HG02610 (cell line): ENCODE measurements at regions not wholly inside any gene's neighbourhood (a gene's known extent, or its start where the extent isn't known, plus 50 kb on each side); places are given as distances from the start of the nearest gene placed in this dataset.
"Not testable (repeated sequence)": the region's sequence is repeated elsewhere in the genome, so short reads cannot be mapped to it uniquely, and the experiment has no call there.

Experiments used
- ATAC-seq: cut with Tn5 transposase; IDR thresholded peaks from one replicate; pipeline ENCODE4 v1.9.1; 2021; ENCODE audit warnings: mild to moderate bottlenecking, moderate library complexity; ENCODE audit not compliant: unreplicated experiment

DNA sequence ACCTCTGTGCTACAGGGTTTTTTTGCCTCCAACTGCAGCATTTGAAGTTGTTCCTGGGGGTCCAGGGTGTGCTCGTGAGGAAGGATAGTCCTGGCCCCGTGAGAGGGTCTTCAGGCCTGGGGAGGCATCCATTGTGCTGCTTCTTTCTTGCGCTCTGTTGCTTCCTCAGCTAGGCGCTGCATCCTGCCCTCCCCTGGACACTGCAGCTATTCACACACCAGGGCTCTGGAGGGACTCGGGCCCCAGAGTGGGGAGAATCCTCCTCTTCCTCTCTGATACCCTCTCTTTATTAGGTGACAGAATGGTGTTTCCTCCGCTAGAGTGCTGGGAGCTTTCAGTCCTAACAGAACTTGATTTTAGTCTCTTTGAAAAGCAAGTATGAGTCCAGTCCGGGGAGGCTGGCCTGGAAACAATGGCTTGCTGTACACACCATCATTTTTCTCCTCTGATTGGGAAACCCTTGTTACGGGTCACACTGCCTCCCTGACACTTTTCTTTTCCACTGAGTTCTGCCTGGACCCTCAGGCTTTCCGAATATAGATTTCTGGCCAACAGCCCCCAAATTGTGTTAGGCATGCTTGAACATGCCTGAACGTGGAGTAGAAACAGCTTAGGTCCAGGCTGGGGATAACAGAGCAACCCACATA, 81.4 kb upstream of the ELAC2 start:
- no peak for ATAC-seq

DNA sequence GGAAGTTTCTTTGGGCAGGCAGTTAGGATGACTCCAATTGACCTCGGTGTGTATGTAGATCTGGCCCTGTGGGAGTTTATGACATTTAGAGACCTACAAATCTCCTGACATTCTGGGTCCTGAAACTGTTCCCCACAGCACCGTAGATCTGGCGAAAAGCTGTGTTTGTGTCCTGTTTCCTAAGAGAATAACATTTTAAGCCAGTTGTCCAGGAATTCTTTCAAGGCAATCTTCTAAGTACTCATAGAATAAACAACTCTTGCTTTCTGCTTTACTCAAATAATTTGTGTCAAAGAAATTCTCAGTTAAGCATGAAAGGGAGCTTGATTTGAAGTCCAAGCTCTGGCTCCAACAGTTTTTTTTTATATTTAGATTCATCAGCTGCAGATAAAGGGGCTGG, 78.5 kb upstream of the ELAC2 start:
- ATAC-seq: no peak

DNA sequence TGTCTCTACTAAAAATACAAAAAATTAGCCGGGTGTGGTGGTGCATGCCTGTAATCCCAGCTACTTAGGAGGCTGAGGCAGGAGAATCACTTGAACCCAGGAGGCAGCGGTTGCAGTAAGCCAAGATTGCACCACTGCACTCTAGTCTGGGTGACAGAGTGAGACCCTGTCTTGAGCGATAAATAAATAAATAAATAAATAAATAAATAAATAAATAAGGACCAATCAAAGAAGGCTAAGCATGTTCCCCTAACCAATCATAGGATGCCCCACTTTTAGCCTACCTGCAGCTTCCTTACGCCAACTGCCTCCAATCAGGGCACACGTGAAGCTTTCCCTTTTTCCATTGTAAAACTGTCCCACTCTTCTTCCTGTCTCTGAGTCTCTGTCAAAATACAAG, 74.2 kb upstream of the ELAC2 start:
- not testable (repeated sequence) for ATAC-seq

DNA sequence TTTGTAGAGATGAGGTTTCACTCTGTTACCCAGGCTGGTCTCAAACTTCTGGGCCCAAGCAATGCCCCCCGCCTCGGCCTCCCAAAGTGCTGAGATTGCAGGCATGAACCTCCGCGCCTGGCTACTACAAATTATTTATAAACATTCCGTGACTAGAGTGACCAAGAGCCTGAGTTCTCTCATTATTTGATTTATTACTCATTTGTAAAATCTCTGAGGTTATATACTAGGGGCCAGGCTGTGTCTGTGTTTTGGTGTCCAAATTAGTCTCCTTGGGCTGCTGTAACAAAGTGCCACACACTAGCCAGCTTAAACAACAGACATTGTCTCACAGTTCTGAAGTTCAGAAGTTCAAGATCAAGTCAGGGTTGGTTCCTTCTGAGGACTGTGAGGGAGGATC, 70.8 kb upstream of the ELAC2 start:
- no peak for ATAC-seq

DNA sequence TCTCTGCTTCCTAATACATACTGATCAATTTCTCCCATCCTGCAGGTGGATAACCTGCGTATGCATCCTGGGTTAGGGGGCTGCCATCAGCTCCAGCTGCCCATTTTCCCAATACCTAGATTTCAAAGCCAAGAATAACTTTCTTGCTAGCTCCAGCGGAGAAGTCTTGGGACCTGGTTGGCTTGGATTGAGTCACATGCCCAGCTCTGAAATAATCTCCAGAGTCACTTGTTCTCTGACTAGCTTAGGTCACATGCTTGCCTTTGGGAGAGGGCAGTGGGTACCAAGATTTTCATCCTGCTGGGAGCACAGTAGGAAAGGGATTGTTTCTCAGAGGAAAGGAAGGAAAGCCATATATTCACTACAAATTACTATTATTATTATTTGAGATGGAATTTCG, 70.0 kb upstream of the ELAC2 start:
- no peak for ATAC-seq

DNA sequence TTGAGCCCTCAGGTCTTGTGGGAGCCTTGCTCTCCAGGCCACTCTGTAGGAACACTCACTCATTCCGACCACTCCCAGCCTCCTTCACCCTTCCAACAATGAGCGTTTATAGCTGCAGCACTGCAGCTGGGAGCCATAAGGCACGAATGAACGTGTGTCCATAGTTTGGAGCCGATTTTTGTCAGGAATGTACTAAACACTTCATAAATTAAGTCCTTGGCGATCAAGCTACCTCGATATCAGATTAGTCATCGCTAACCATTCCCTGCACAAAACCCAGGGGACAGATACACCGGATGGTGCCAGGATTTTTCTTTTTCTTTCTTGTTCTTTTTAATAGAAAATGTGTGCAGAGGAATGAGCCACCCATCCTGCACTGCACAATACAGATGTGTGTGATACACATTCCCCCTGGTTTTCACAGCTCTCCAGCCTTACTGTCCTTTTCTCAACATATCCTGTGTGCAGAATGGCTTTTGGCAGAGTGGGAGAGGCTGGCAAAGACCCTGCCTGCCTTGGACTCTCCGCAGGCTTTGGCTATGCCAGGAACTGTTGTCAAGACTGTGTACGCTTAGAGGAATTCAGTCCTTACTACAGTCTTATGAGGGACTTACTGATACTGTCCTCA, 68.4 kb upstream of the ELAC2 start:
- ATAC-seq: no peak

DNA sequence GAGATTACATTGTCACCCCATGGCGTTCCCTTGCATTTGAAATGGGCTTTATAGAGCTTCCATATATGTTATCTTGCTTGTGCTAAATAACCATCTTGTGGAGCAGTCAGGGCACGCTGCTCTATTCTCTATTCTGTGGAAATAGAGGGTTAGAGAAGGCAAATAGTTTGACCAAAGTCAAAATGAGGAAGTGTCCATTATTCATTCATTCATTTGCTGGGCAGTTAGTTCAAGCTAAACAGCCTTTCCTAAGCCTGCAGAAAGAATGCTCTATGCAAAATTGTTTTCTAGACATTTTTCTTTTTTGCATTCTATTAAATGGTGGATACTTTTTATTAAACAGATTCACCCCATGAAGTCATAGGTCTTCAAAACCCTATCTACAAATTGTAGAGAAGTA, 67.8 kb upstream of the ELAC2 start:
- ATAC-seq: no peak

DNA sequence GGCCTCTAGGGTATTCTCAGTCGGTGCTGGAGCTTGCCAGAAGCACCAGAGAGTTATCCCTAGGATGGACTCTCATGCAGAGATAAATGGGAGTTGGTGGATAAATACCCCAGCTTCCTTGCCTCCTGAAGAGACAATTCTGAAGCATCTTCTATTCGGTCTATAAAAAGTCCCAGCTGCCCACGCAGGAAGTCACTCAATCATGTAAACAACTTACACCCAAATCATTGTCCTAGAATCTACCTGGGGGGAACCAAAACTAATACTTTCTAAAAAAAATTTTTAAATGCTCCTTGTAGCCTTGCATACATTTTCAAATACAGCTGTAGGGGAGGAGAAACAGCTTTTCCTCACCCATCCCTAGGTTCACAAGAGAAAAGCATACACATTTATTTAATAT, 66.6 kb upstream of the ELAC2 start:
- no peak for ATAC-seq

DNA sequence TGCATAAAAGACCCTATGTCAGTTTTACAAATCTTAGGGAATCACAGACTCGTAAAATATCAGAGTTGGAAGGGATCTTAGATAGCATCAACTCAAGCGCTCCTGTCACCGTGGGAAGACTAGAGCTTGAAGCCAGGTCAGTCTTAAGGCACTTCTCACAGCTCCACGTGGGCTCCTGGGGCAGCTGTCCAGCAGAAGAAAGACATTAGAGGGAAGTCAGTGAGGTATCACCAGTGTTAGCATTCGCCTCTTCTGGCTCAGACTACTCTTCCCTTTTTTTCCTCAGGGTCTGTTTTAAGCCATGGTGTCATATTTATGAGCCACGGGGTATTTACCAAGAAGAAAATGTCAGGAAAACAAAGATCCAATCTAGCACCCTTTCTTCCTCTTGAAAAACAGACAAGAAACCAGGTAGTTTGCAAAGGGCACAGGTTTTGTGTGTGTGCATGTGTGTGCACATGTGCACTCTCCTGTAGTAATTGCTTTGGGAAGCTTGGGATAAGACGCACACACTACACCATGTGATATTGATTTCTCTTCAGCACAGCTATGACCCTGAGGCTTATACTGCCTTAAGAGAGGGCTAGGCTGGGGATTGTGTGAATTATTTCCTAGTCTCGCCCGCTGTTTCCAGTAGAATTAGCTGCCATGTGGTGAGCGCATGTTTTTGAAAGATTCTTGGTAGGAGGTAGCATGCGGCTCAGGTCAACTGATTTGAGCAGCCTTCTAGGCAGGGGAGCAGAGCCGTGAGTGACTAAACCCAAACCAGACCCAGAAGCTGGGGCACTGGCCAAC, 61.0 kb upstream of the ELAC2 start:
- ATAC-seq: no peak

DNA sequence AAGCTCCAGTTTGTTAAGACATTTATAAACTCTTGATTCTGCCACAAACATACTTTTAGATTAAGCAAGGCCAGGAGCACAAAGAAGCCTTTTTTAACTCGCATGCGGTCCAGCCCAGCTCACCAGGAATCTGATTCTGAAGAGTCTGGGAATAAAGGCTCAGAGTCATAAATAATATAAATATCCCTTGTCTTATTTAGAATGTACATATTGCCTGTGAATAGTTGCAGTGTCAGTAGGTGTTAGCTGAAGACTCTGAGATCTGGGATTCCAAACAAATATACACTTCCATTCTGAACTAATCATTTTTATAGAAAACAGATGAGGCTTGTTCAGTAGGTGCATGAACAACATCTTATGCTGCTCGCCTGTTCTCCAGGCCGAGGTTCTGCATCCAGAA, 59.1 kb upstream of the ELAC2 start:
- no peak for ATAC-seq

DNA sequence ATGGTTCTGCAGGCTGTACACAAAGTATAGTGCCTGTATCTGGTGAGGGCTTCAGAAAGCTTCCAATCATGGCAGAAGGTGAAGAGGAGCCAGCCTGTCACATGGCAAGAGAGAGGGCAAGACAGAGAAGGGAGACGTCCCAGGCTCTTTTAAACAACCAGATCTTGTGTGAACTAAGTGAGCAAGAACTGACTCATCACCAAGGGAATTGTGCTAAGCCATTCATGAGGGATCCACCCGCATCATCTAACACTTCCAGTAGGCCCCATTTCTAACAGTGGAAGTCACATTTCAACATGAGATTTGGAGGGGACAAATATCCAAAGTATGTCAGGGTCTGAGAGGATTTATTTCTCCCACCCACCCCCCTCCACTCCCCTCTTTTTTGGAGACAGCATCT, 56.2 kb upstream of the ELAC2 start:
- no peak for ATAC-seq

DNA sequence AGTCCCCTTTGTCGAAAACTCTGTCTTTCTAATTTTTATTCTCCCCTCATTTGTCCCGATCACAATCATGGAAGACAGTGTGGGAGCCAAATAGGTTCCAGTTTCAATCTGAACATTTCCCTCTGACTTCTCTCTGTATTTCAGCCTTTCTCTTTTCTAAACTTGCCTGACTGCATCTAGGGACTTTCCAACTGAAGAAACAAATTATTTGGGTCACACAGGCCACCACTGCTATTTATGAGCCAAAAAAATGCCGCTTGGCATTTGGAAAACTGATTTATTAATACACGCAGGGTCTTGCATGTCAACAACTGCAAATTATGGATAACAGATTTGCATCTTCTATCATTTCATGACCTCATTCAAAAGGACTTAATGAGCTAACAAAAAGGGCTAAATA, 55.2 kb upstream of the ELAC2 start:
- peak; percentile 44 for ATAC-seq

DNA sequence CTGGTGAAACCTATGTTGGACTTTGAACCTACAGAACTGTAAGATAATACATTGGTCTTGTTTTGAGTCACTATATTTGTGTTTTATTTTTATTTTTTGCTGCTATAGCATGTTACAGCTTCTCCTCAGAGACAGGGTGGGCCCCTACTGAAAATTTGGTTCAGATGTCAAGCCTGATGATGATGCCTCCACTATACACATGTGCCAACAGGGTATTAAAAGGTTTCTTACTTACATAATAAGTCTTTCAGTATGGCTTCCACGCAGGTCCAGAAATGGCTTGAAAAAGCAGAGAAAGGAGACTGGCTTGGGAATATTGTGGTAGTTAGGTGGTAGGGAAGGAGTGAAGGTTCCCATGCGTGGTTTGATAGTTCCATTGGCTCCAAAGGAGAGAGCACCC, 52.9 kb upstream of the ELAC2 start:
- no peak for ATAC-seq

DNA sequence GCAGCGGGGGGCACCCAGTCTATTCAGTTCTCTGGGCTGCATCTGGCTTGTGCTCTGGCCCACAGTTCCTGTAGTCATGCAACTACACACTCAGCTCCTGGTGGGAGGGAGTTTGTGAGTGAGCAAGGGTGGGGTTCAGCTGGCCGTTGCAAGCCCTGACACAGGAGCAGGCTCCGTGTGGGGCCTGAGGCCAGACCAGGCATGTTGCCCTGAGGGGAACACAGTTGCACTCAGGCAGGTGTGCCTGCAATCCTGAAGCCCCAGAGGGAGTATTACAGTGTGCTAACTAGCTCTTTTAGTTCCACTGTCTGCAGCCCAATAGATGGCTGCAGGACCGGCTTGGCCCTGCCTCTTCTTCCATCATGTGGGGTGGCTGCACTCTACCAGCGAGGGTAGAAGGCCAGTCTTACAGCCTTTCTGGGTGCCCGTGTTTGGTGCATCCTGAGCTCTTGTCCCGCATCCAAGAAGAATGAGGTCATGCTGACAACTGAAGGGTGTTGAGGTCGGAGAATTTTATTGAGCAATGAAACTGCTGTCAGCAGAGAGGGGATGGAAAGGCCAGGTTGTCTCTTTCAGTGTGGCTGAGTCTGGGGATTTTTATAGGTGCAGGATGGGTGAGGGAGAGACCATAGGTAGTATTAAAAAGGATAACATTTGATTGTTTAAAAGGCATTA, 49.9 kb upstream of the ELAC2 start:
- ATAC-seq: no peak
